IMR-90 (cell line): ENCODE measurements at regions not wholly inside any gene's neighbourhood (a gene's known extent, or its start where the extent isn't known, plus 50 kb on each side); places are given as distances from the start of the nearest gene placed in this dataset.
A peak's percentile ranks its signal among the peaks of the same experiment; 100 is the strongest.

ENCODE experiments used
- ATAC-seq: fragments of 200-7000 bp; cut with Tn5 transposase; 2 replicates; pipeline ENCODE4 v1.9.1; 2020; ENCODE audit warnings: low read depth, mild to moderate bottlenecking, moderate library complexity
- BruUV-seq: library from RNA; stranded (reverse); fragments of 400-500 nt; replicated peaks from 2 replicates; lab custom pipeline; 2021; lab: Mats Ljungman, UMichigan
- CTCF ChIA-PET: fragments of 300-600 bp; formaldehyde crosslinking; extraction: SDS; loops from one replicate; lab custom pipeline; 2021; ENCODE audit warnings: antibody characterized with exemption; lab: Yijun Ruan, JAX
- POLR2A ChIA-PET: fragments of 300-600 bp; sonication (Branson Sonifier 250); formaldehyde crosslinking; loops from one replicate; lab custom pipeline; 2022; ENCODE audit warnings: antibody characterized with exemption; ENCODE audit not compliant: unreplicated experiment; lab: Charles Lee
- DNase-seq: peaks from one replicate; pipeline ENCODE4 v3.0.0; 2013
- H2AFZ ChIP-seq: replicated peaks from 2 replicates; pipeline ENCODE3; 2013; ENCODE audit warnings: low read length, mild to moderate bottlenecking; ENCODE audit not compliant: poor library complexity
- H2AK5ac ChIP-seq: 2 replicates; pipeline ENCODE4 v1.6.1; 2013; ENCODE audit warnings: low read depth, low read length, inconsistent platforms
- H2AK9ac ChIP-seq: replicated peaks from 2 replicates; pipeline ENCODE3; 2013; ENCODE audit warnings: mild to moderate bottlenecking, low read depth, low read length, moderate library complexity; ENCODE audit not compliant: poor library complexity
- H2BK120ac ChIP-seq: 2 replicates; pipeline ENCODE4 v1.6.1; 2013; ENCODE audit warnings: low read depth, low read length, inconsistent platforms
- H2BK15ac ChIP-seq: 3 replicates; pipeline ENCODE4 v1.6.1; 2013; ENCODE audit warnings: low read depth, low read length, inconsistent platforms
- H2BK20ac ChIP-seq: 2 replicates; pipeline ENCODE4 v1.6.1; 2013; ENCODE audit warnings: low read depth, mild to moderate bottlenecking, inconsistent platforms, low read length, moderate library complexity
- H2BK5ac ChIP-seq: 2 replicates; pipeline ENCODE4 v1.6.1; 2013; ENCODE audit warnings: mild to moderate bottlenecking, low read depth, low read length, inconsistent platforms; ENCODE audit not compliant: poor library complexity, severe bottlenecking
- H3K14ac ChIP-seq: replicated peaks from 2 replicates; pipeline ENCODE4 v1.6.1; 2013; ENCODE audit warnings: low read depth, low read length, inconsistent platforms
- H3K18ac ChIP-seq: 2 replicates; pipeline ENCODE4 v1.6.1; 2013; ENCODE audit warnings: low read depth, low read length, control low read depth
- H3K23ac ChIP-seq: 2 replicates; pipeline ENCODE4 v1.6.1; 2013; ENCODE audit warnings: low read depth, low read length, inconsistent platforms
- H3K27ac ChIP-seq: 2 replicates; pipeline ENCODE4 v1.5.1; 2013; ENCODE audit warnings: mild to moderate bottlenecking, control low read depth, low read length; ENCODE audit not compliant: insufficient read depth
- H3K27me3 ChIP-seq: 2 replicates; pipeline ENCODE4 v1.6.1; 2013; ENCODE audit warnings: low read length; ENCODE audit not compliant: control insufficient read depth, insufficient read depth
- H3K36me3 ChIP-seq: 2 replicates; pipeline ENCODE4 v1.6.1; 2013; ENCODE audit warnings: low read length, mixed read lengths; ENCODE audit not compliant: control insufficient read depth, insufficient read depth
- H3K4ac ChIP-seq: 2 replicates; pipeline ENCODE4 v1.6.1; 2013; ENCODE audit warnings: low read depth, low read length, inconsistent platforms
- H3K4me1 ChIP-seq: 2 replicates; pipeline ENCODE4 v1.6.1; 2013; ENCODE audit warnings: low read length, mixed read lengths; ENCODE audit not compliant: control insufficient read depth, insufficient read depth
- H3K4me2 ChIP-seq: 2 replicates; pipeline ENCODE4 v1.6.1; 2013; ENCODE audit warnings: low read depth, mild to moderate bottlenecking, control low read depth, low read length, moderate library complexity
- H3K4me3 ChIP-seq: 2 replicates; pipeline ENCODE4 v1.5.1; 2013; ENCODE audit warnings: low read depth, mild to moderate bottlenecking, control low read depth, low read length, moderate library complexity; ENCODE audit not compliant: insufficient read depth
- H3K56ac ChIP-seq: 2 replicates; pipeline ENCODE4 v1.6.1; 2013; ENCODE audit warnings: low read length, inconsistent platforms; ENCODE audit not compliant: insufficient read depth; ENCODE audit errors: extremely low read depth
- H3K79me1 ChIP-seq, 2 experiments: 2 replicates each; pipeline ENCODE4 v1.6.1; 2013; ENCODE audit warnings: low read length in 2 of 2, inconsistent platforms in 1 of 2, low read depth in 1 of 2
- H3K9ac ChIP-seq: 2 replicates; pipeline ENCODE4 v1.6.1; 2013; ENCODE audit warnings: low read depth, low read length, control low read depth
- H3K9me1 ChIP-seq: 2 replicates; pipeline ENCODE4 v1.6.1; 2013; ENCODE audit warnings: low read length, inconsistent platforms; ENCODE audit not compliant: insufficient read depth
- H3K9me3 ChIP-seq: 2 replicates; pipeline ENCODE4 v1.6.1; 2013; ENCODE audit warnings: low read length; ENCODE audit not compliant: control insufficient read depth, insufficient read depth
- H4K20me1 ChIP-seq: 2 replicates; pipeline ENCODE4 v1.6.1; 2013; ENCODE audit warnings: low read length, inconsistent platforms; ENCODE audit not compliant: insufficient read depth
- H4K5ac ChIP-seq: 2 replicates; pipeline ENCODE4 v1.6.1; 2013; ENCODE audit warnings: mild to moderate bottlenecking, low read depth, low read length, control low read depth
- H4K8ac ChIP-seq, 2 experiments: 2 replicates each; pipeline ENCODE4 v1.6.1; 2013; ENCODE audit warnings: low read depth in 2 of 2, low read length in 2 of 2, control low read depth in 1 of 2, inconsistent platforms in 1 of 2
- H4K91ac ChIP-seq: 2 replicates; pipeline ENCODE4 v1.6.1; 2013; ENCODE audit warnings: low read depth, low read length, inconsistent platforms; ENCODE audit not compliant: insufficient read depth
- BHLHE40 ChIP-seq: fragments of 150-350 bp; IDR thresholded peaks from 2 replicates; pipeline ENCODE4 v1.6.1; 2016; ENCODE audit warnings: mild to moderate bottlenecking, low read depth, low read length
- CHD1 ChIP-seq: IDR thresholded peaks from 2 replicates; pipeline ENCODE4 v1.6.1; 2012; ENCODE audit warnings: low read depth, low read length, improper control_type of control experiment
- FOS ChIP-seq: fragments of 150-350 bp; IDR thresholded peaks from 2 replicates; pipeline ENCODE4 v1.6.1; 2016; ENCODE audit warnings: low read depth, low read length
- MAFK ChIP-seq: IDR thresholded peaks from 2 replicates; pipeline ENCODE4 v1.6.1; 2012; ENCODE audit warnings: low read depth, low read length, improper control_type of control experiment
- MAZ ChIP-seq: IDR thresholded peaks from 2 replicates; pipeline ENCODE4 v1.6.1; 2012; ENCODE audit warnings: low read depth, mild to moderate bottlenecking, low read length, improper control_type of control experiment, moderate library complexity, borderline replicate concordance
- NFE2L2 ChIP-seq: fragments of 150-350 bp; IDR thresholded peaks from 2 replicates; pipeline ENCODE4 v1.6.1; 2016; ENCODE audit warnings: low read depth, mild to moderate bottlenecking, low read length
- POLR2A ChIP-seq: IDR thresholded peaks from 2 replicates; pipeline ENCODE4 v1.6.1; 2012; ENCODE audit warnings: mild to moderate bottlenecking, low read depth, low read length
- RAD21 ChIP-seq: IDR thresholded peaks from 2 replicates; pipeline ENCODE4 v1.6.1; 2012; ENCODE audit warnings: low read length, improper control_type of control experiment
- RFX5 ChIP-seq: IDR thresholded peaks from 2 replicates; pipeline ENCODE4 v1.8.0; 2012; ENCODE audit warnings: low read depth, mild to moderate bottlenecking, low read length, moderate library complexity
- SMC3 ChIP-seq: fragments of 150-350 bp; IDR thresholded peaks from 2 replicates; pipeline ENCODE4 v1.6.1; 2016; ENCODE audit warnings: low read depth, mild to moderate bottlenecking, antibody characterized with exemption, low read length, moderate library complexity
- WGBS, 2 experiments: methylation state at CpG; one replicate each; pipeline versions ENCODE4 v1.1.5 to v1.1.7; 2013; ENCODE audit warnings: missing lambda C conversion rate in 2 of 2; ENCODE audit not compliant: insufficient read length in 1 of 2; ENCODE audit errors: extremely low coverage in 2 of 2; 5-methylcytosine and 5-hydroxymethylcytosine counted together
- dilution Hi-C: fragments of 300-500 bp; cut with HindIII; formaldehyde crosslinking; loops from one replicate; pipeline ENCODE4 v1.14.3; 2018; ENCODE audit warnings: low sequenced_read_pairs; ENCODE audit not compliant: unreplicated experiment
- in situ Hi-C: fragments of 300-500 bp; cut with MboI; formaldehyde crosslinking; loops from 3 replicates; pipeline ENCODE4 v1.14.3; 2019; ENCODE audit warnings: low sequenced_read_pairs, inconsistent platforms, mixed read lengths
- intact Hi-C: fragments of 100-400 bp; cut with micrococcal nuclease; formaldehyde crosslinking; loops from 2 replicates; pipeline ENCODE4 v1.10.0; 2022
- TF ChIP-seq, protein P1 (sequence below): fragments of 150-350 bp; IDR thresholded peaks from 2 replicates; pipeline ENCODE4 v1.6.1; 2017; ENCODE audit warnings: mild to moderate bottlenecking, antibody characterized with exemption, low read length, low read depth

DNA sequence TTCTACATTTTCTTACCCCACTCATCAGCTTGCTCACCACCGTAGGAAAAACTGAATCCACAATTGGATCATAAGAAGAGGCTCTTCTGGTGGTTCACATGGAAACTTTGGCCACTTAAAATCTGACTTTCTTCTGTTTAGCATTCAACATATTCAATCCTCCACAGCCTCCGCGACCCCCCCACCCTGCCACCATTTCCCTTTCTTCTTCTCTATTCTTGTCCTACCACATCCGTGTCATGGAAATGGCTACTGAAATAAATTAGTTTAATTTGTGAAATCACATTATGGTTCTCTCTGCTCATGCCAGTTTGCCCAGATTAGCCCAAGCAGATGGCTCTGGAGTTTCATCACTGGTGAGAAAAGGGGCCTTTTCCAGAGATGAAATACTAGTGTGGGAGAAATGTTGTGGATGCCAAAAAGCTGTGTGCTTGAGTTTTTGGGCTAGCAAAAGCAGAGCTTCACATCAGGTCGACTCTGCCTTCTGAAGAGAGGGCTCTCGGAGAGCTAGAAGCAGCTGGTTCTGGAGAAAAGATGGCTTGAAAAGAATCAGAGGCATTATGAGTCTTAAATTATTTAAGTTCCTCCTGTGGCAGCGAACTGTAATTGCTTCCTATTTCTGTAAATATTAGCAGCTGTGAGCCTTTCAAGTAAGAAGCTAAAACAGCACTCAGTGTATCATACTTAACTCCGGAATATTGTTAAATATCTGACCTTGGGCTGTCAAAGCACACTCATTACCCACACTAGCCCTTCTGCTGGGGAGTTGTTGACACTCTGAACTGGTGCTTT is 107.1 kb downstream of the MAT2B start (continued):
- TF ChIP-seq BHLHE40, result no peak

DNA sequence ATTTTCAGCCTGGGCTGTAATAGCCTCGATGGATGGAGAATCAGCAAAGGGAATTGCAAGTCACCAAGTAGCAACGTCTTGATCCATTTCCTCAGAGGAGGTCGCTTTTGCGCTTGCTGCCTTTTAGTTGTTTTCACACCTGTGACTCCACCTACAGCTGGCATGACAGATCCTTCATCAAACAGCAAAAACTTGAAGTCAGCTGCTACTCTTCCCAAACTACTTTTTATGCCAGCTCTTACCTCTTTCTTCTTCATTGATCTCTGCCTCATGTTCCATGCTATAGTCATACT is 107.7 kb downstream of the MAT2B start:
- Histone ChIP-seq H2BK120ac (no peak overlapping the region), H3K56ac (no peak overlapping the region), H3K4me2 (no peak overlapping the region), H2AK9ac (no peak overlapping the region), H2BK20ac (no peak overlapping the region), H3K18ac (no peak overlapping the region), H3K9ac (no peak overlapping the region), H2AK5ac (no peak overlapping the region), H3K79me1 (no peaks in the 10 kb centered on the region), H3K14ac (no peak overlapping the region; the same call in 1 of the 2 replicates), H3K4ac (no peak overlapping the region), H3K27ac (no peak overlapping the region), H2AFZ (peak overlapping the region; percentile 46), H2BK5ac (no peak overlapping the region), H4K8ac (no peak overlapping the region), H3K4me3 (no peak overlapping the region), H3K23ac (no peak overlapping the region), H3K9me1 (peaks cover 3% of the 10 kb centered on the region; the same call in 1 of the 2 replicates), H3K9me3 (no peaks in the 10 kb centered on the region), H3K36me3 (no peaks in the 10 kb centered on the region), H4K91ac (no peak overlapping the region), H4K5ac (no peak overlapping the region), H2BK15ac (no peak overlapping the region; the same call in 2 of the 3 replicates), H4K20me1 (no peaks in the 10 kb centered on the region), H3K27me3 (no peaks in the 10 kb centered on the region), H3K4me1 (peaks cover 9% of the 10 kb centered on the region)
- CTCF ChIA-PET, result interaction anchor here (0.7 to 1.8 kb wide), 2 partner anchors 9 to 10 kb away, joined by 3 to 4 read pairs; no protein-coding TSS in a partner anchor
- POLR2A ChIA-PET, result no interaction called here
- DNase-seq (no peak), ATAC-seq (no peak)
- in situ Hi-C loops (no loop called here), dilution Hi-C loops (no loop called here), intact Hi-C loops (loop anchor here (2.0 kb wide), 1 partner anchor 16 kb away; no protein-coding TSS in a partner anchor)
- BruUV-seq, result no TSS peak
- 83% methylated on average over 2 of the region's 4 CpGs; no CpG with 5 or more reads in 1 of the 2 experiments for WGBS, 2 experiments
- no peak for TF ChIP-seq POLR2A
- TF ChIP-seq SMC3, result no peak
- no peak for TF ChIP-seq CHD1
- TF ChIP-seq, protein P1, sequence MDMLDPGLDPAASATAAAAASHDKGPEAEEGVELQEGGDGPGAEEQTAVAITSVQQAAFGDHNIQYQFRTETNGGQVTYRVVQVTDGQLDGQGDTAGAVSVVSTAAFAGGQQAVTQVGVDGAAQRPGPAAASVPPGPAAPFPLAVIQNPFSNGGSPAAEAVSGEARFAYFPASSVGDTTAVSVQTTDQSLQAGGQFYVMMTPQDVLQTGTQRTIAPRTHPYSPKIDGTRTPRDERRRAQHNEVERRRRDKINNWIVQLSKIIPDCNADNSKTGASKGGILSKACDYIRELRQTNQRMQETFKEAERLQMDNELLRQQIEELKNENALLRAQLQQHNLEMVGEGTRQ, result no peak
- TF ChIP-seq MAFK, result no peak
- no peak for TF ChIP-seq MAZ
- no peak for TF ChIP-seq RFX5
- TF ChIP-seq NFE2L2, result no peak
- TF ChIP-seq FOS, result no peak
- no peak for TF ChIP-seq BHLHE40
- TF ChIP-seq RAD21, result no peak
